VCaP (cell line): ENCODE measurements at regions not wholly inside any gene's neighbourhood (a gene's known extent, or its start where the extent isn't known, plus 50 kb on each side); places are given as distances from the start of the nearest gene placed in this dataset.

ENCODE experiments used
- H3K27ac ChIP-seq: fragments of 450-650 bp; 2 replicates; pipeline ENCODE4 v1.5.1; 2017
- TF ChIP-seq, protein P1 (sequence below): fragments of 450-650 bp; conservative IDR thresholded peaks from 2 replicates; pipeline ENCODE4 v1.5.1; 2017; ENCODE audit warnings: mild to moderate bottlenecking, moderate library complexity

DNA sequence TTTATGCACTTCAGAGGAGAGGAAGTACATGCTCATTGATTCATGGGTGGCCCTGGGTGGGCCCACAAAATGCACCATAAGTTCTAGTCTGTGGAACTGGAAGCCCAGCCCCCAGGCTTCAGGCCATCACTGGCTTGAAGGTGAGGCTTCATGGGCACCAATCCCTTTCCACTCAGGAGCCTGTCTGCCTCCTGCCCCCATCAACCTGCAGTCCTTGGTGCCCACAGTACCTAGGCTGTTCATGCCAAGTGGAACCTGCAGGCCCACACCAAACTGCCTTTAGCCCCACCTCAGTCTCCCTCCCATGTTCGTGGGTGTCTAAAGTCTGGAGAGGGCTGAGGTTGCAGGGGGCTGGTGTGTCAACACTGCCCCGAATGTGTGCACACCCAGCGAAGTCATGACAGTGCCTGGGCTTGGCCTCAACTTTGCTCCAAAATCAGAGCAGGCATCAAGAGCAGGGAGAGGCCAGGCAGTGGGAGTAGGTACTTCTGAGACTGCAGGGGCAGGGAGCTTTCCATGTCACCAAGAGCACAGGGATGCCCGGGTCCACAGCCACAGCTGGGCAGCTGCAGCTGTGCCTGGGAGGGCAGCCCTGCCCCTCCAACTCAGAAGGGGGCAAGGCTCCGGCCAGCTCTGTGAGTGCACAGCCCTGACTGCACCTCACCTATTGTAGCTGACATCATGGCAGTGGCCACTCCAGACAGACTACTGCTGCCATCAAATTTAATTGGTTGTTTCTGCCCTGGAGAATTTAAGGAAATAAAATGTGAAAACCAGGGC is 1250.4 kb upstream of the IGFBP7 start:
- H3K27ac ChIP-seq: no peak overlapping the region
- TF ChIP-seq, protein P1, sequence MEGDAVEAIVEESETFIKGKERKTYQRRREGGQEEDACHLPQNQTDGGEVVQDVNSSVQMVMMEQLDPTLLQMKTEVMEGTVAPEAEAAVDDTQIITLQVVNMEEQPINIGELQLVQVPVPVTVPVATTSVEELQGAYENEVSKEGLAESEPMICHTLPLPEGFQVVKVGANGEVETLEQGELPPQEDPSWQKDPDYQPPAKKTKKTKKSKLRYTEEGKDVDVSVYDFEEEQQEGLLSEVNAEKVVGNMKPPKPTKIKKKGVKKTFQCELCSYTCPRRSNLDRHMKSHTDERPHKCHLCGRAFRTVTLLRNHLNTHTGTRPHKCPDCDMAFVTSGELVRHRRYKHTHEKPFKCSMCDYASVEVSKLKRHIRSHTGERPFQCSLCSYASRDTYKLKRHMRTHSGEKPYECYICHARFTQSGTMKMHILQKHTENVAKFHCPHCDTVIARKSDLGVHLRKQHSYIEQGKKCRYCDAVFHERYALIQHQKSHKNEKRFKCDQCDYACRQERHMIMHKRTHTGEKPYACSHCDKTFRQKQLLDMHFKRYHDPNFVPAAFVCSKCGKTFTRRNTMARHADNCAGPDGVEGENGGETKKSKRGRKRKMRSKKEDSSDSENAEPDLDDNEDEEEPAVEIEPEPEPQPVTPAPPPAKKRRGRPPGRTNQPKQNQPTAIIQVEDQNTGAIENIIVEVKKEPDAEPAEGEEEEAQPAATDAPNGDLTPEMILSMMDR: no peak

DNA sequence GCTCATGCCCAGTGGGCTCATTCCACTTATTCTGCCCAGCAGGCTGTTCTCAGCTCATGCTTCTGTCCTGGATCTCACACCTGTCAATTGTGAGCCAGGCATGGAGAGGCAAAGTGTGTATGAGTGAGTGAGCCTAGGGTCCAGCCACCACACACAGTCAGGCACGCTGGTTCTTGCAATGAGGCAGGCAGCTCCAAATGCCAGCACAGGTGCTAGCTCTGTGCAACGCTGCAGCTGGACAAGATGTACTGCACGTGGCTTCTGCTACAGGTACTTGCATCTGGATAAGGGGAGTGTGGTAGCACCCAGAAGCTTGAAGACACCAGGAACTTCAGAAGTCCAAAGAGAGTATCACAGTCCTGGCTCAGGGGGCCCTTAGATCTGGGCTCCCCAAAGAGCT is 1249.4 kb upstream of the IGFBP7 start:
- no peak overlapping the region for H3K27ac ChIP-seq
- TF ChIP-seq, protein P1: no peak

DNA sequence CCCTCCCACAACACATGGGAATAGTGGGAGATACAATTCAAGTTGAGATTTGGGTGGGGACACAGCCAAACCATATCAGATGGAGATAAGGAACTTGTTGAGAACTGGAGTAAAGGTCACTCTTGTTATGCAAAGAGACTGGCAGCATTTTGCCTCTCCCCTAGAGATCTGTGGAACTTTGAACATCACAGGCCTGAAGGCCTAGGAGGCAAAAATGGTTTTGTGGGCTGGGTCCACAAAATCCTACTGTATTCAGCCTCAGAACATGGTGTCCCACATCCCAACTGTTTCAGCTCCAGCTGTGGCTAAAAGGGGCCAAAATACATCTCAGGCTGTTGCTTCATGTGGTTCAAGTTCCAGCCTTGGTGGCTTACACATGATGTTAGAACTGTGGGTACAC is 1247.8 kb upstream of the IGFBP7 start:
- TF ChIP-seq, protein P1: no peak
- H3K27ac ChIP-seq: no peak overlapping the region

DNA sequence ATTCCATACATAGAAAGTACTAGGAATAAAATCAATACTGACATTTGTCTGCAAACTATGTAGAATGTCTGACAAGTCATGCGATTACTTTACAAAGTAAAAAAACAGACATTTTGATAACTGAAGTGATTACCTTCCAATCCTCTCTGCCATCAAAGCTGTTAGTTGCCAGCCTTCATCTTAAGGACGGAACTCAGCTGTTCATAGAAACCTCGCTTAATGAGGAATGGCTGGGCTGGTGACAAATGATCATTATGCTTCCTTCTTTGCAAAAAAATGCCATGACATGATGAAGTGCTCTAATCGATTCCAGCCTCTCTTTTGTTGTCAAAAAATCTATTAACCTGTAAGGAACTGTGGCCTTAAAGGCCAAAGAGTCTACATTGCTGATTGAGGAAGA is 1214.9 kb upstream of the IGFBP7 start:
- TF ChIP-seq, protein P1: no peak
- H3K27ac ChIP-seq: no peak overlapping the region

DNA sequence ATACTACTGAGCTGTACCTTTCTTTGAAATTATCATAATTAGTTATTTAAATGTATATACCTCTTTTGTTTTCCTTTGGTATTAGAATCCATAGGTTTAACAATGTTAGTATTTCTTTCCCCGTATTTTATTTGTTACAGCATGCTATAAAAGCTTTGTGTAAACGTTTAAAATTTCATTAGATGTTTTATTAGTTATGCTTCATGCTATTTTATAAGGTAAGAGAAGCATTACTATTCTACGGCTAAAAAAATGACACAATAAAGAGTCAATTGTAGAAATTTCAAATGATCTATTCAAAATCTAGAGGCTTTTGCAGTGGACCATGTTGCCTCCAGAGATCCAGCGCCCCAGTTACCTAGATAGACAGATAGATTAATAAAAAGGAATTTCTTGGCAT is 1203.3 kb upstream of the IGFBP7 start:
- peak overlapping the region; percentile 63 for H3K27ac ChIP-seq
- TF ChIP-seq, protein P1: no peak

DNA sequence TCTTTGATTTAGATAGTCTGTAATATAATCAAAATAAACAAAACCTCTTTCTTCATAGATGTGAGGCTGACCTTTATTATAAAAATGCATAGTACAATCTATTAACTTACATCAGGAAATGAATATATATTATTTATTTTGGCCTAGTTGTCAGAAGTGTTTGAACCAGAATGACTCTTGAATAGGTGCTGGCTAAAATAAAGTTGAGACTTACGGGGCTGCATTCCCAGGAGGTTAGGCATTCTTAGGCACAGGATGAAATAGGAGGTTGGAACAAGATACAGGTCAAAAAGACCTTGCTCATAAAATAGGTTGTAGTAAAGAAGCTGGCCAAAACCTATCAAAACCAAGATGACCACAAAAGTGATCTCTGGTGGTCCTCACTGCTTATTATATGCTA is 1193.3 kb upstream of the IGFBP7 start:
- no peak overlapping the region for H3K27ac ChIP-seq
- TF ChIP-seq, protein P1: no peak

DNA sequence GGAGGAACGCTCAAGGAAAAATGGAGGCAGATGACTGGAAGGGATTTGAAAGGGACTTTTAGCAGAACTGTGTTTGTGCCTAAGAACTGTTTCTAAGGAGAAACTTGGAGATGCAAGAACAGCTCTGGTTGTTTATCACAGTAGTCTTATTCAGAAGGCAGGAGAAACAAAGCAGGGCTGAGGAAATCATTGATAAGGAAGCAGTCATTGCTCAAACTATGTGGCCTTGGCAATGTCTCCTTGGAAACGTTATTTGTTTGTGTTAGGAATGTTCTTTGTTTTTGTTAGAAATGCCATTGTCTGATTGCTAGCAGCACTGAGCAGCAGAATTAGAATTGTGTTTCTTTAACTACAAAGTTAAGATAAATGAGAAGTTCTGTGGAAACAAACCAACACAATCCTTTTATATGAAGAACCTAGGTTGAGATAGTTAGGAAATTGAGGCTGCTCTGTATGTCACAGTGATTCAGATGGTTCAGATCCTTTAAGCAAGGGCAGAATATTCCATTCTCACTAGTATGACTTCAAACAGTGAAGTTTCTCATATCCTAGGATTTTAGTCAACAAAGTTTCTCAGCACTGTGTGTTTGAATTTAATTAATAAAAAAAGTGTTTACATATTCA is 1191.3 kb upstream of the IGFBP7 start:
- no peak overlapping the region for H3K27ac ChIP-seq
- TF ChIP-seq, protein P1: no peak
